Embryonic facial prominence (tissue), 1 donor: ENCODE measurements at regions not wholly inside any gene's neighbourhood (a gene's known extent, or its start where the extent isn't known, plus 50 kb on each side); places are given as distances from the start of the nearest gene placed in this dataset.

Experiments used
- DNase-seq: peaks from one replicate; pipeline ENCODE4 v3.0.0-alpha.2; 2016; ENCODE audit errors: extremely low spot score

GRCh38 chr13:103358255-103358932 lies 292.2 kb upstream of the SLC10A2 start:
- no peak for DNase-seq

GRCh38 chr13:103356226-103356864 lies 290.1 kb upstream of the SLC10A2 start:
- no peak for DNase-seq

GRCh38 chr13:103354171-103354570 lies 288.0 kb upstream of the SLC10A2 start:
- DNase-seq, result peak; percentile 16

GRCh38 chr13:103351035-103351828 lies 285.0 kb upstream of the SLC10A2 start:
- DNase-seq, result no peak

- no peak for DNase-seq
Observed at GRCh38 chr13:103350147-103350546, 283.9 kb upstream of the SLC10A2 start.

GRCh38 chr13:103349211-103349980 lies 283.2 kb upstream of the SLC10A2 start:
- no peak for DNase-seq

- DNase-seq, result no peak
Observed at GRCh38 chr13:103335241-103335640, 269.0 kb upstream of the SLC10A2 start.

GRCh38 chr13:103331924-103332323 lies 265.7 kb upstream of the SLC10A2 start:
- DNase-seq, result no peak

- DNase-seq, result no peak
Observed at GRCh38 chr13:103328899-103329298, 262.7 kb upstream of the SLC10A2 start.

GRCh38 chr13:103326326-103326725 lies 260.1 kb upstream of the SLC10A2 start:
- no peak for DNase-seq

GRCh38 chr13:103325672-103326071 lies 259.5 kb upstream of the SLC10A2 start:
- DNase-seq, result no peak

GRCh38 chr13:103324641-103325040 lies 258.4 kb upstream of the SLC10A2 start:
- no peak for DNase-seq

GRCh38 chr13:103315711-103316110 lies 249.5 kb upstream of the SLC10A2 start:
- no peak for DNase-seq

GRCh38 chr13:103312467-103312866 lies 246.2 kb upstream of the SLC10A2 start:
- DNase-seq, result no peak

GRCh38 chr13:103308667-103309066 lies 242.4 kb upstream of the SLC10A2 start:
- no peak for DNase-seq

GRCh38 chr13:103306163-103306562 lies 239.9 kb upstream of the SLC10A2 start:
- no peak for DNase-seq

GRCh38 chr13:103303078-103303651 lies 236.9 kb upstream of the SLC10A2 start:
- DNase-seq, result no peak

GRCh38 chr13:103302676-103303075 lies 236.5 kb upstream of the SLC10A2 start:
- DNase-seq, result no peak

GRCh38 chr13:103299079-103299478 lies 232.9 kb upstream of the SLC10A2 start:
- DNase-seq, result no peak

GRCh38 chr13:103297083-103297482 lies 230.9 kb upstream of the SLC10A2 start:
- DNase-seq, result no peak

GRCh38 chr13:103291798-103292572 lies 225.8 kb upstream of the SLC10A2 start:
- DNase-seq, result no peak
